Natural killer cell treated with Interleukin-12 subunit alpha and Interleukin-12 subunit beta and Interleukin-15 and Interleukin-18, amount 100 ng/mL, for 72 hours (primary cell): ENCODE measurements at regions not wholly inside any gene's neighbourhood (a gene's known extent, or its start where the extent isn't known, plus 50 kb on each side); places are given as distances from the start of the nearest gene placed in this dataset.

Experiments used
- ATAC-seq, 2 donors: fragments of 150-1000 bp; cut with Tn5 transposase in 1 of 2; sonication (Bioruptor Pico), chemical (Tn5 transposase) in 1 of 2; 2 replicates each; pipeline ENCODE4 v1.10.0; 2021
- DNase-seq: peaks from one replicate; pipeline ENCODE4 v3.0.0; 2022; ENCODE audit warnings: low spot score
- H3K27ac Mint-ChIP-seq, 2 donors: 1 replicate in 1 of 2; 2 replicates in 1 of 2; pipeline ENCODE4 v1.8.0; 2022; ENCODE audit warnings: mixed read lengths in 2 of 2, mild to moderate bottlenecking in 1 of 2, moderate library complexity in 1 of 2
- H3K27me3 Mint-ChIP-seq, 2 donors: 1 replicate in 1 of 2; 2 replicates in 1 of 2; pipeline ENCODE4 v1.8.0; 2022; ENCODE audit warnings: mixed read lengths in 2 of 2
- H3K36me3 Mint-ChIP-seq: one replicate; pipeline ENCODE4 v1.8.0; 2022; ENCODE audit warnings: mixed read lengths
- H3K4me1 Mint-ChIP-seq, 2 donors: 1 replicate in 1 of 2; 2 replicates in 1 of 2; pipeline ENCODE4 v1.8.0; 2022; ENCODE audit warnings: low read depth in 2 of 2, mixed read lengths in 2 of 2, mild to moderate bottlenecking in 1 of 2
- H3K4me3 Mint-ChIP-seq: one replicate; pipeline ENCODE4 v1.8.0; 2022; ENCODE audit warnings: mixed read lengths
- H3K9me3 Mint-ChIP-seq: 2 replicates; pipeline ENCODE4 v1.8.0; 2022; ENCODE audit warnings: mixed read lengths

DNA sequence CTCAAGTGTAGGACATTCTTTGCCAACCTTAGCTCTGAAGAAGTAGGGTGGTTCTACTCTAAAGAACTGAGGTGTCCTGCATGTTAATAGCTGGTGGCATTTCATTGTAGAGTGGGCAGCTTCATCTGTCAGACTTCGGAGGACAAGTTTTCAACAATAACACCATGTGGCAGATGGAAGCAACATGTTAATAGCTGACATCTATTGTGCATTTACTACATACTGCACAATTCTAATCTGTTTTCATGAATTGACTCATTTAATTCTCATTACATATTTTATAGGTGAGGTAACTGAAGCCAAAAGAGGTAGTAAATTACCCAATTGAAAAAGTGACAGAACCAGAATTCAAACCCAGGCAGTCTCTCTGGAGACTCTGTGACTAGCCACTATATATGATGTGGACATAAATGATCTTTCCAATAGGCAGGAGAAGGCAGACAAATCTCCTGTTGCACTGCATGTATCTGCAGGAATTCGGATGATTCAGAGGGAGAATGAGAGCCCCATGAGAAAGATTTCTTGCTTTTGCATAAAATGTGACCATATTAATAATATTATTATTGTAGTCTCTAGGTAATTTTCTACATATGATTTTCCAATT is 137.2 kb upstream of the E2F7 start:
- peaks cover 7% of the 10 kb centered on the region for H3K9me3 Mint-ChIP-seq
- H3K36me3 Mint-ChIP-seq, result no peaks in the 10 kb centered on the region
- ATAC-seq, result no peak
- no peaks in the 10 kb centered on the region for H3K4me1 Mint-ChIP-seq
- H3K27me3 Mint-ChIP-seq, result no peaks in the 10 kb centered on the region
- DNase-seq, result no peak
- H3K27ac Mint-ChIP-seq, result no peak overlapping the region
- H3K4me3 Mint-ChIP-seq, result no peak overlapping the region

DNA sequence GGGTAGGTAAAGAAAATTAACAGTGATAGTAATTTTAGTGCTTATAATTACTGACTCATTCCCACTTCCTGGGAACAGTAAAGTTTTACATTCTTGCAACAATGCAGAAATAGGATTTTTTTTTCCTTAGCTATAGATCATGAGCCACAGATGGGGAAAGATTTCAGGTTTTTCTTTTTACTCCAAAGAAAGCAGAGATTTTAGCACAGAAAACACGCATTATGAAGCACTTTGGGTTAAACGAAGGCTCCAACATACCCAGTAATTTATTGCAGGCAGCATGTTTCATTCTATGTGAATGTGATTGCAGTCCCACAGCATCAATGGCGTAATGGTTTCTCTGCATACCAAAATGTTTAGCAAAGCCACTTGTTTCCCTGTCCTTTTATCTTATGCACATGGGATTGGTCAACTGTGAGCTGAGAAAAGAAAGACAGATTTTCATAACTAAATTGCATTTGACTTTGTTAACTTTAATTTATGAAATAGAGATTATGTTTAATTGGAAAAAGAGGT is 124.6 kb upstream of the E2F7 start:
- H3K36me3 Mint-ChIP-seq, result no peaks in the 10 kb centered on the region
- H3K27ac Mint-ChIP-seq, result no peak overlapping the region
- H3K27me3 Mint-ChIP-seq, result no peaks in the 10 kb centered on the region
- H3K4me3 Mint-ChIP-seq, result no peak overlapping the region
- DNase-seq (no peak), ATAC-seq (no peak)
- no peaks in the 10 kb centered on the region for H3K4me1 Mint-ChIP-seq
- peaks cover 8% of the 10 kb centered on the region for H3K9me3 Mint-ChIP-seq

DNA sequence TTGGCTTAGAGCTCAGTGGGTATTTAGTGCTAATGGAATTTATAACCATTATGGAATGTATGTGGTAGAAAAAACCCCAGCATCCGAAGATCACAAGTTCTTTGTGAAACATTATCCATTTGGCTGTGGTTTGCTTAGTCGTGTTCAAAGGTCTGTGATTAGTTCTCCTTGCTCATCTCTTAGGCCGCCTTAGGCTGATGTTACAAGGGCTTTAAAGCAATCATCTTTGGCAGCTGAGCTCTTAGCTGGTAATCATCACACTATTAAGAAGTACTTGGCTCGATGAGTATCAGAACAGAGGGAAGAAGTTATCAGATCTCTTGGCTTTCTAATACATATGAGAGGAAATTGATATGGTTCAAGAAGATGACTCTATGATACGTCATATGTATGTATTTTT is 124.1 kb upstream of the E2F7 start:
- Mint-ChIP-seq H3K27me3 (no peaks in the 10 kb centered on the region), H3K27ac (no peak overlapping the region), H3K4me3 (no peak overlapping the region), H3K9me3 (peaks cover 8% of the 10 kb centered on the region), H3K36me3 (no peaks in the 10 kb centered on the region), H3K4me1 (no peaks in the 10 kb centered on the region)
- no peak for ATAC-seq
- DNase-seq, result no peak

DNA sequence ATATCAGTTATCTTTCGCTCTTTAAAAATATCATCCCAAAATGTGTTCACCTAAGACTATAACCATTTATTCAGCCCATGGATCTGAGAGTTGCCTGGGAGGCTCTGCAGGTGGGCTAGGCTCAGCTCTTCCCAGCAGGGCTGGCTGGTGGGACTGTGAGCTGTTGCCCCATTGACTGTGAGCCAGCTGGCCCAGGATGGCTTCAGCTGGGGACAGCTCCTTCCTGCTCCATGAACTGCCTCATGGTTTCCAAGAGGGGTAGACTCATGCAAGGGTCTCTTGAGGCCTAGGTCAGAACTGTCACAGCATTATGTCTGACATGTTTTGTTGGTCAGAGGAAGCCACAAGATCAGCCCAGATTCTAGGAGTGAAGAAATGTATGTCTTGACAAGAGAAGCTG is 114.1 kb upstream of the E2F7 start:
- peaks cover 5% of the 10 kb centered on the region for H3K9me3 Mint-ChIP-seq
- ATAC-seq (no peak), DNase-seq (no peak)
- H3K27me3 Mint-ChIP-seq, result no peaks in the 10 kb centered on the region
- no peaks in the 10 kb centered on the region for H3K36me3 Mint-ChIP-seq
- no peak overlapping the region for H3K4me3 Mint-ChIP-seq
- H3K27ac Mint-ChIP-seq, result no peak overlapping the region
- no peaks in the 10 kb centered on the region for H3K4me1 Mint-ChIP-seq

DNA sequence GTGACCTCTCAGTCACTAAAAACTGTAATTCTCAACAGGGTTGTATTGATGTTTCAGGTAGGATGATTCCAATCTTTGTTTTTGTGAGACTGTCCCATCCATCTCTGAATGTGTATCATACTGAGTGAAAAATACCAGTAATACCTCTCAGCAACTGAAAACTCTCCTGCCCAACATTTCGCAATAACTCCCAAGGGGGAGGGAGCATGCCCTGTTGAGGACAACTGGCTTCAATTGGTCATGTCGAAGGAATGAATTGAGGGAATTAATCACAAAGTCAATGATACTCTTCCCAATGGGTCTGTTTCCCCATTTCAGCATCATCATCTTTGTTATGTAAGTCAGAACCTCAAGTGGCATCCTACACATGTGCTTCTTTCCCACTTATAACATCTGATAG is 102.4 kb upstream of the E2F7 start:
- no peak for ATAC-seq
- Mint-ChIP-seq H3K4me3 (no peak overlapping the region), H3K4me1 (no peaks in the 10 kb centered on the region), H3K9me3 (peaks cover 17% of the 10 kb centered on the region), H3K36me3 (no peaks in the 10 kb centered on the region), H3K27ac (no peak overlapping the region), H3K27me3 (no peaks in the 10 kb centered on the region)
- no peak for DNase-seq

DNA sequence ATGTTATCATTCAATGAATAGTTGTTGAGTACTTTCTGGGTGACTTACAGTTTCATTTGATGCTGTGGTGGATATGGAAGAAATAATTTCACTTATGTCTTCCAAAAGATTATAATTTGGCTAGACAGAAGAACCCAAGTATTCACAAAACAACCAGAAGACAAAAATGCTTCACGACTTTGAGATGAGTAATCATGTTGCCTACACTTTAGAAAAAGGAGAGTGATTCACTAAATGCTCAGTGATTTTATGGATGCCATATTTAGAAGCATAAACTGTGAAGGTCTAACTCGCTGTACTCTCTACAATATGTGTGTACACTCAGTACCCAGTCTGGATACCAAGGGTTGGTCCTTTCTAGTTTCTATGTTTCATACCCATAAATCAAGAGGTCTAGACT is 101.3 kb upstream of the E2F7 start:
- ATAC-seq (no peak), DNase-seq (no peak)
- Mint-ChIP-seq H3K36me3 (no peaks in the 10 kb centered on the region), H3K4me1 (no peaks in the 10 kb centered on the region), H3K4me3 (no peak overlapping the region), H3K9me3 (peaks cover 14% of the 10 kb centered on the region), H3K27me3 (no peaks in the 10 kb centered on the region), H3K27ac (no peak overlapping the region)

DNA sequence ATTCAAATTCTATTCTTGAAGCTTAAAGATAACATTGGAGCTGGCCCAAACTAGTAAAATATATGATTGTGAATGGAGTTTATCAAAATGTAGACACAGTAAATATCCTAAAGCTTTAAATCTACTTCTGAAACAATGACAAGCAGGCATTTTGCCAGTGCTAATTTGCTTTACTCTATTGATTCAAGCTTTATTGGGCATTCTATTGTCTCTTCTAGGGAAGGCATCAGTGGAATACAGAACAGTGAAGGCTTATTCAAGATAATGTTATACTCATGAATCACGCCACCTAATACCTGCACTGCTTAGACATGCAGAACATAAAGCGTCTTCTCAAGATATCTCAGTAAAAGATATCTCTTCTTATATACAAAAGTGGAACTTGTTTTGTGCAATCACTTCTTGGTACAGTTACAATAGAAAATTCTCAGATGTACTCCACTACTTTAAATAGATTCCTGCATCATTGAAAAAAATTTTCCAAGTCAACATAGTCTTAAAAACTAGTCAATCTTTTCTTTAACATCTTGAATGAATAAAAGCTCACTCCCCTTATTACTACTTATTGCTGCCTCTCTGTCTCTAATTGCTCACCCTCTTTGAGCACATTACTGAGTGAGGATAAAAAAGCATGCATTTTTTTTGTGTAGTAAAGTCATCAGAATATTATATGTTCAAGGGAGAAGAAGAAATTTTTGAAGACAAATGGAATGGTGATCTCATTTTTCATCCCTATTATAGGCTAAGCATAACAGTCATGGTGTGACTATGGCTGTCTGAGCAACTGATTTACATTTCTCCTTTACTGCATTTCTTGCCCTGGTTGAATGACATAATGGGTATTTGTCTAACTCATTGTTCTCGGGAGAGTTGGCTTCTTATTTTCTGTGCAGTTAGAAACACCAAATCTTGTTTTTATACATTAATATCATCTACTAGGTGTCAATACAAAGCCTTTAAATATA is 98.0 kb upstream of the E2F7 start:
- DNase-seq, result no peak
- Mint-ChIP-seq H3K27me3 (no peaks in the 10 kb centered on the region), H3K27ac (no peak overlapping the region), H3K4me1 (no peaks in the 10 kb centered on the region), H3K4me3 (no peak overlapping the region), H3K9me3 (peaks cover 9% of the 10 kb centered on the region), H3K36me3 (no peaks in the 10 kb centered on the region)
- ATAC-seq, result no peak

DNA sequence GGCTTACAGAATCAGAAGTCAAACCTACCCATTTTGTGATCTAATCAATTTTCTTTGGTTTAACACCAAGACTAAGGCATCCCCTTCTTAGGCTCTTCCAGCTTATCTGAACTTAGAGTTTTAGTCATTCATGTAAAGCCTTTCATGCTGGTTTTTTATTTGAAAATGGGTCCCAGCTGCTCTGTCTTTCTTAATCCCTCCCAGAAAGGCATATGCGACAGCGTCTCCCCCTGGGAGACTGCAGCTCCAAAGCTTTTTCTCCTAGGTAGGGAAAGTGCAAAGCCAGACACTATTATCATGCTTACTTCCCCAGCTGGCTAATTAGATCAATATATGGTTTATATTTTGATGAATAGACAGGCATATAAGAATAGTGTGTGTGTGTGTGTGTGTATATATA is 96.6 kb upstream of the E2F7 start:
- Mint-ChIP-seq H3K9me3 (peaks cover 9% of the 10 kb centered on the region), H3K27ac (no peak overlapping the region), H3K4me1 (no peaks in the 10 kb centered on the region), H3K4me3 (no peak overlapping the region), H3K36me3 (no peaks in the 10 kb centered on the region), H3K27me3 (no peaks in the 10 kb centered on the region)
- DNase-seq (no peak), ATAC-seq (no peak)

DNA sequence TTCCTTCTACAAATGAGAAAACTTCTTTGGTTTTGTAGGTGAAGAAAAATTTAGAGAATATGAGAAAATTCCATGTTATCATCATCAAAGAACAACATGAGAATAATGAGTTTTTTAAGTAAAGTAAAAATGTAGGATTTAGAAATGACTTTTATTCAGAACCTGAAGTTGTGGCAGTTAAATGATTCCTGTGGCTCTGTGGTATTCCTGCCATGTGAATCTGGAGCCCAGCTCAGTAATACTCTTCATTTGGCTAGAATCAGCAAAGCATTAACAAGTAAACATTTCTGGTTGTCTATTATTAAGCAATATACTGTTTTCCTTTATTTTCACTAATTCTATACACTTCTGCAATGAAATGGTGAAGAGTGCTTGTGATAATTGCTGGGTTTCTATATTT is 95.6 kb upstream of the E2F7 start:
- no peak overlapping the region for H3K4me3 Mint-ChIP-seq
- no peaks in the 10 kb centered on the region for H3K4me1 Mint-ChIP-seq
- H3K27ac Mint-ChIP-seq, result no peak overlapping the region
- DNase-seq, result no peak
- peaks cover 9% of the 10 kb centered on the region for H3K9me3 Mint-ChIP-seq
- no peaks in the 10 kb centered on the region for H3K27me3 Mint-ChIP-seq
- no peak for ATAC-seq
- no peaks in the 10 kb centered on the region for H3K36me3 Mint-ChIP-seq

DNA sequence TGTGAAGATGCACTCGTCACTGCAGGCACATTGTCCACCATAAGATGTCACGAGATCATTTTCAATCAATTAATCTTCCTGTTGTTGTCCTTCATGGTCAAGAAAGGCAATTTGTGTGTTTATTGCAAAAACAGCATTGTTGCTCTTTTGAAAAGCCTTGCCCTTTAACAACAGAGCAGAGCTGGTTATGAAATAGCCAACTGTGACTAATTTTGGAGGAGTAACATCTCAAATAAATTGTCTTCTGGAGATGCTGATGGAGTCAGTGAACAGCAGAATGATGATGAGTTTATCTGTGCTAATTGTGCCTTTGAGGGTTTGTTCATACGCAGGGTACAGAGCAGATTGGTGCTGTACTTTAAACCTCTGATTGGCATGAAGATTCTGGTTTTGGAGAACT is 88.3 kb upstream of the E2F7 start:
- no peak overlapping the region for H3K27ac Mint-ChIP-seq
- ATAC-seq, result no peak
- no peaks in the 10 kb centered on the region for H3K4me1 Mint-ChIP-seq
- H3K4me3 Mint-ChIP-seq, result no peak overlapping the region
- no peaks in the 10 kb centered on the region for H3K27me3 Mint-ChIP-seq
- no peaks in the 10 kb centered on the region for H3K36me3 Mint-ChIP-seq
- peaks cover 3% of the 10 kb centered on the region for H3K9me3 Mint-ChIP-seq
- no peak for DNase-seq

DNA sequence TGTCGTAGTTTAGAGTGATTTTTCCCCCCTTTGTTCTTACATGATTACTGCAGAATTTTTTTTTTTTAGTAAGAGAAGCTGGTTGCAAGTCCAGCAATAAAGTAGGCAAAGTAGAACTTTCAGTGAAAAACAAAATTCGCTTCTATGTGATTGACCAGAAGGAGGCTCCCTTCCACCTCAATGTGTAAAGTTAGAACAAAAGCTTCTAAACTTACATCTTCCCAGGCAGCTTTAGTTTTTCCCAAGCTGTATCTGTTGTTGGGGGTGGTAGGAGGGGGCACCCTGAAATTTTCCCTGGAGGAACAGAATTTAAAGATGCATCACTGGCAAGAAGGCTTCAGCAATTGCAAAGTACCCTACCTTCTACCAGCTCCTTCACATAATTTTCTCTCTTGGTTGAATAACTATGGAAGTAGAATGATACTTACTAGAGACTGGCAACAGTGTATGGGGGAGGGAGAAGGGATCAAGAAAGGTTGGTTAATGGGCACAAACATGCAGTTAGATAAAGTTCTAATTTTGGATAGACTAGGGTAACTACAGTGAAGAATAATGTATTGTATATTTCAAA is 87.3 kb upstream of the E2F7 start:
- H3K4me3 Mint-ChIP-seq, result no peak overlapping the region
- no peaks in the 10 kb centered on the region for H3K27me3 Mint-ChIP-seq
- no peaks in the 10 kb centered on the region for H3K4me1 Mint-ChIP-seq
- H3K36me3 Mint-ChIP-seq, result no peaks in the 10 kb centered on the region
- H3K27ac Mint-ChIP-seq, result no peak overlapping the region
- no peak for ATAC-seq
- H3K9me3 Mint-ChIP-seq, result peaks cover 3% of the 10 kb centered on the region
- DNase-seq, result no peak

DNA sequence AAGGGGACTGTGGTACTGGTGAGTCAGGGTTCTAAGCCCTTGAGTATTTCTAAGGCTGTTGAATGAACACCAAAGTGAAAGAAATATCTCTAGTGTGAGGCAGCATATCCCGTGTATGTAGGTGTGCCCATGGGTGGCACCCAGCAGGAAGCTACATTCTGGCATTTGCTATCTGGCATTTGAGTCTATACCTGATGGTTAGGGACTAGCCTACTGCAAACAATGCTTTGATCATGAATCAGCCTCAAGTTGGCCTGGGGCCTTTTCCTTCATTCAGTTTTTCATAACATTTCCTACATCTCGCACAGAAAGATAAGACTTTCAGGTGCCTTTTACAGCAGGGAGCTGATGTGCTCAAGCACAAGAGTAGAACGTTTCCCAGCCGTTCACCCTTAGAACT is 85.7 kb upstream of the E2F7 start:
- peaks cover 9% of the 10 kb centered on the region for H3K9me3 Mint-ChIP-seq
- ATAC-seq (no peak), DNase-seq (no peak)
- no peaks in the 10 kb centered on the region for H3K4me1 Mint-ChIP-seq
- no peak overlapping the region for H3K27ac Mint-ChIP-seq
- H3K27me3 Mint-ChIP-seq, result no peaks in the 10 kb centered on the region
- no peaks in the 10 kb centered on the region for H3K36me3 Mint-ChIP-seq
- no peak overlapping the region for H3K4me3 Mint-ChIP-seq

DNA sequence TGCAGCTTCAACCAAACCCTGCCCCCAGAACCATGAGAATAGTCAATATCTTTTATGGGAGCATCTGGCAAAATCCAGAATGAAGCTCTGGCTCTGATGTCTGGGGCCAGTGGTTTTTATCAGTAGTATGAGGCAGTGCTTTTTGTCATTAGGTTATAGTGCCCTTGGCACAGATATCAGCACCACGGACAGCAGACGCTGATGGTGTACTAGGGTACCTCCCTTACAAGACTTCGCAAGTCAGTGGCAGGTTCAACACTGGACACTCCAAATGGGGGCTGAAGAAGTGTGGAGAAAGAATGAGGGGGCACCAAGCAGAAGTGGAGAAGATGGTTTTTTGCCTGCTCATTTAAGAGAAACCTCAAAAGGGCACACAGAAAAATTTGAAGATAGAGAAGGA is 68.2 kb upstream of the E2F7 start:
- Mint-ChIP-seq H3K36me3 (no peaks in the 10 kb centered on the region), H3K4me3 (no peak overlapping the region), H3K9me3 (peaks cover 9% of the 10 kb centered on the region), H3K4me1 (no peaks in the 10 kb centered on the region), H3K27me3 (no peaks in the 10 kb centered on the region), H3K27ac (no peak overlapping the region)
- no peak for ATAC-seq
- no peak for DNase-seq

DNA sequence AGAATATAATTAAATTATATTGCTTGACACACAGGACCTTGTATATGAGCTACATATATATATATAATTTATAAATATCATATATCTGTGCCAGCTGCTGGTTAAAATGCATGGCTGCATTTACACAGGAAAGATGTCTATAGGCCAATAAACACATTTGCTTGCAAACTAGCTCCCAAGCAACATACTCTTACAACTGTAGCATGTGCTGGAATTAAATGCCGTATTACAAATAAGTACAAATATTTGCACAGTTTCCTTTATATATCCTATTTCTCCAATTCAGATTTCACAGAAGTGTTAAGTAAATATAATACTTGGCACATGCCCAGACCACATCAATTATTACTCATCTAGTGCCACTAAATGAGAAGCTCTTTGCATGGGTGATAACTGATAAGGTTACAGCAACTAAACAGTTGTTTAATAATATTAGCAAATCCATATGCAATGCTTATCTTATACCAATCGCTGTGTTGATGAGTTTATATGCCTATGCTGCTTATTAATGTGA is 66.7 kb upstream of the E2F7 start:
- H3K4me1 Mint-ChIP-seq, result no peaks in the 10 kb centered on the region
- peaks cover 6% of the 10 kb centered on the region for H3K9me3 Mint-ChIP-seq
- DNase-seq (no peak), ATAC-seq (no peak)
- H3K4me3 Mint-ChIP-seq, result no peak overlapping the region
- H3K27ac Mint-ChIP-seq, result no peak overlapping the region
- no peaks in the 10 kb centered on the region for H3K36me3 Mint-ChIP-seq
- H3K27me3 Mint-ChIP-seq, result no peaks in the 10 kb centered on the region
